ENCODE measurements at regions not wholly inside any gene's neighbourhood (a gene's known extent, or its start where the extent isn't known, plus 50 kb on each side); places are given as distances from the start of the nearest gene placed in this dataset.

GRCh38 chr2:235382601-235383000, 111.2 kb upstream of the AGAP1 start:
- Histone ChIP-seq H3K4me1 (ENCODE audit: control insufficient read depth, insufficient read depth, low read length) (peaks cover 9% of the 10 kb centered on the region), H3K9ac (ENCODE audit: low read depth, low read length) (no peak overlapping the region), H3K27me3 (ENCODE audit: control insufficient read depth, insufficient read depth, low read length) (no peaks in the 10 kb centered on the region), H3K9me3 (ENCODE audit: control insufficient read depth, insufficient read depth, low read length) (no peaks in the 10 kb centered on the region), H3K36me3 (ENCODE audit: control insufficient read depth, insufficient read depth, low read length) (no peaks in the 10 kb centered on the region), H3K4me3 (ENCODE audit: low read depth, low read length) (no peak overlapping the region)

GRCh38 chr2:235383272-235383843, 110.5 kb upstream of the AGAP1 start:
- Histone ChIP-seq H3K36me3 (ENCODE audit: control insufficient read depth, insufficient read depth, low read length) (no peaks in the 10 kb centered on the region), H3K4me1 (ENCODE audit: control insufficient read depth, insufficient read depth, low read length) (peaks cover 9% of the 10 kb centered on the region), H3K9me3 (ENCODE audit: control insufficient read depth, insufficient read depth, low read length) (no peaks in the 10 kb centered on the region), H3K9ac (ENCODE audit: low read depth, low read length) (no peak overlapping the region), H3K27me3 (ENCODE audit: control insufficient read depth, insufficient read depth, low read length) (no peaks in the 10 kb centered on the region), H3K4me3 (ENCODE audit: low read depth, low read length) (no peak overlapping the region)

GRCh38 chr2:235384624-235385023, 109.2 kb upstream of the AGAP1 start:
- no peak overlapping the region for H3K9ac ChIP-seq (ENCODE audit: low read depth, low read length)

GRCh38 chr2:235389626-235390025, 104.2 kb upstream of the AGAP1 start:
- Histone ChIP-seq H3K9me3 (ENCODE audit: control insufficient read depth, insufficient read depth, low read length) (no peaks in the 10 kb centered on the region), H3K4me1 (ENCODE audit: control insufficient read depth, insufficient read depth, low read length) (peaks cover 4% of the 10 kb centered on the region), H3K27me3 (ENCODE audit: control insufficient read depth, insufficient read depth, low read length) (no peaks in the 10 kb centered on the region), H3K36me3 (ENCODE audit: control insufficient read depth, insufficient read depth, low read length) (no peaks in the 10 kb centered on the region), H3K4me3 (ENCODE audit: low read depth, low read length) (no peak overlapping the region), H3K9ac (ENCODE audit: low read depth, low read length) (no peak overlapping the region)

More at GRCh38 chr2:235384624-235385023, 109.2 kb upstream of the AGAP1 start:
- Histone ChIP-seq H3K4me1 (ENCODE audit: control insufficient read depth, insufficient read depth, low read length) (peaks cover 9% of the 10 kb centered on the region), H3K27me3 (ENCODE audit: control insufficient read depth, insufficient read depth, low read length) (no peaks in the 10 kb centered on the region), H3K9me3 (ENCODE audit: control insufficient read depth, insufficient read depth, low read length) (no peaks in the 10 kb centered on the region), H3K4me3 (ENCODE audit: low read depth, low read length) (no peak overlapping the region), H3K36me3 (ENCODE audit: control insufficient read depth, insufficient read depth, low read length) (no peaks in the 10 kb centered on the region)

GRCh38 chr2:235390108-235390815, 103.6 kb upstream of the AGAP1 start:
- H3K4me1 ChIP-seq (ENCODE audit: control insufficient read depth, insufficient read depth, low read length) = no peaks in the 10 kb centered on the region
- H3K4me3 ChIP-seq (ENCODE audit: low read depth, low read length) = no peak overlapping the region
- H3K36me3 ChIP-seq (ENCODE audit: control insufficient read depth, insufficient read depth, low read length) = no peaks in the 10 kb centered on the region
- H3K27me3 ChIP-seq (ENCODE audit: control insufficient read depth, insufficient read depth, low read length) = no peaks in the 10 kb centered on the region
- no peak overlapping the region for H3K9ac ChIP-seq (ENCODE audit: low read depth, low read length)
- no peaks in the 10 kb centered on the region for H3K9me3 ChIP-seq (ENCODE audit: control insufficient read depth, insufficient read depth, low read length)

GRCh38 chr2:235390816-235391194, 103.0 kb upstream of the AGAP1 start:
- Histone ChIP-seq H3K36me3 (ENCODE audit: control insufficient read depth, insufficient read depth, low read length) (no peaks in the 10 kb centered on the region), H3K4me1 (ENCODE audit: control insufficient read depth, insufficient read depth, low read length) (no peaks in the 10 kb centered on the region), H3K4me3 (ENCODE audit: low read depth, low read length) (no peak overlapping the region), H3K27me3 (ENCODE audit: control insufficient read depth, insufficient read depth, low read length) (no peaks in the 10 kb centered on the region), H3K9ac (ENCODE audit: low read depth, low read length) (no peak overlapping the region), H3K9me3 (ENCODE audit: control insufficient read depth, insufficient read depth, low read length) (no peaks in the 10 kb centered on the region)

GRCh38 chr2:235391921-235392615, 101.8 kb upstream of the AGAP1 start:
- Histone ChIP-seq H3K9me3 (ENCODE audit: control insufficient read depth, insufficient read depth, low read length) (no peaks in the 10 kb centered on the region), H3K36me3 (ENCODE audit: control insufficient read depth, insufficient read depth, low read length) (no peaks in the 10 kb centered on the region), H3K27me3 (ENCODE audit: control insufficient read depth, insufficient read depth, low read length) (no peaks in the 10 kb centered on the region), H3K4me3 (ENCODE audit: low read depth, low read length) (no peak overlapping the region), H3K9ac (ENCODE audit: low read depth, low read length) (no peak overlapping the region), H3K4me1 (ENCODE audit: control insufficient read depth, insufficient read depth, low read length) (no peaks in the 10 kb centered on the region)

GRCh38 chr2:235394278-235394828, 99.5 kb upstream of the AGAP1 start:
- H3K27me3 ChIP-seq (ENCODE audit: control insufficient read depth, insufficient read depth, low read length) = no peaks in the 10 kb centered on the region
- H3K9ac ChIP-seq (ENCODE audit: low read depth, low read length) = no peak overlapping the region
- no peak overlapping the region for H3K4me3 ChIP-seq (ENCODE audit: low read depth, low read length)
- H3K9me3 ChIP-seq (ENCODE audit: control insufficient read depth, insufficient read depth, low read length) = no peaks in the 10 kb centered on the region
- H3K4me1 ChIP-seq (ENCODE audit: control insufficient read depth, insufficient read depth, low read length) = no peaks in the 10 kb centered on the region
- H3K36me3 ChIP-seq (ENCODE audit: control insufficient read depth, insufficient read depth, low read length) = no peaks in the 10 kb centered on the region

GRCh38 chr2:235396071-235396846, 97.6 kb upstream of the AGAP1 start:
- Histone ChIP-seq H3K9me3 (ENCODE audit: control insufficient read depth, insufficient read depth, low read length) (no peaks in the 10 kb centered on the region), H3K4me1 (ENCODE audit: control insufficient read depth, insufficient read depth, low read length) (no peaks in the 10 kb centered on the region), H3K9ac (ENCODE audit: low read depth, low read length) (no peak overlapping the region), H3K4me3 (ENCODE audit: low read depth, low read length) (no peak overlapping the region), H3K36me3 (ENCODE audit: control insufficient read depth, insufficient read depth, low read length) (no peaks in the 10 kb centered on the region), H3K27me3 (ENCODE audit: control insufficient read depth, insufficient read depth, low read length) (no peaks in the 10 kb centered on the region)

GRCh38 chr2:235398321-235398720, 95.5 kb upstream of the AGAP1 start:
- no peaks in the 10 kb centered on the region for H3K9me3 ChIP-seq (ENCODE audit: control insufficient read depth, insufficient read depth, low read length)
- no peaks in the 10 kb centered on the region for H3K27me3 ChIP-seq (ENCODE audit: control insufficient read depth, insufficient read depth, low read length)
- H3K4me1 ChIP-seq (ENCODE audit: control insufficient read depth, insufficient read depth, low read length) = no peaks in the 10 kb centered on the region
- no peak overlapping the region for H3K9ac ChIP-seq (ENCODE audit: low read depth, low read length)
- no peak overlapping the region for H3K4me3 ChIP-seq (ENCODE audit: low read depth, low read length)
- no peaks in the 10 kb centered on the region for H3K36me3 ChIP-seq (ENCODE audit: control insufficient read depth, insufficient read depth, low read length)

GRCh38 chr2:235399895-235400294, 93.9 kb upstream of the AGAP1 start:
- Histone ChIP-seq H3K36me3 (ENCODE audit: control insufficient read depth, insufficient read depth, low read length) (no peaks in the 10 kb centered on the region), H3K9ac (ENCODE audit: low read depth, low read length) (no peak overlapping the region), H3K9me3 (ENCODE audit: control insufficient read depth, insufficient read depth, low read length) (no peaks in the 10 kb centered on the region), H3K4me1 (ENCODE audit: control insufficient read depth, insufficient read depth, low read length) (no peaks in the 10 kb centered on the region), H3K27me3 (ENCODE audit: control insufficient read depth, insufficient read depth, low read length) (no peaks in the 10 kb centered on the region), H3K4me3 (ENCODE audit: low read depth, low read length) (no peak overlapping the region)

All from iPS-15b (cell line).